Body of pancreas (tissue), 4 donors: ENCODE measurements at regions not wholly inside any gene's neighbourhood (a gene's known extent, or its start where the extent isn't known, plus 50 kb on each side); places are given as distances from the start of the nearest gene placed in this dataset.

Source experiments
- POLR2A ChIP-seq, 3 donors: fragments of 450-650 bp; IDR thresholded peaks; one replicate each; pipeline ENCODE4 v1.6.1; 2016; ENCODE audit warnings: antibody characterized with exemption in 3 of 3, mild to moderate bottlenecking in 2 of 3
- TF ChIP-seq, protein P1 (sequence below), 7 experiments: fragments of 450-650 bp in 4 of 7; fragments of 200-600 bp in 3 of 7; sonication (generic) in 3 of 7; IDR thresholded peaks; one replicate each; pipeline ENCODE4 v1.5.1; 2016 to 2019; ENCODE audit warnings: antibody characterized with exemption in 7 of 7

DNA sequence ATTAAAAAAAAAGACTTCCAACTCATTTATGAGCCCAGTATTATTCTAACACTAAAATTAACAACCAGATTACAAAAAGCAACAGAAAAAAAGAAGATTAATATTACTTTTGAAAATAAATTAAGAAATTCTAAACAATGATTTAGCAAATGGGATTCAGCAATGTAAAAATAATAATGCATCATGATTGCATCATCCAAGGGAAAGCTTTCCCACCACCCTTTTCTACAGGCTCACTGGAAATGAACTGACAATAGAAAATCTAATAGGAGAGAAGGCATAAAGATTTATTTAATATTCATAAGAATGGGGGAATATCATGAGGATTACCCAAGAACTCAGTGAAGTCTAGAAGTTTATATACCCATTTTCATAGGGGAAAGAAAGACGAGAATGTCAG lies 1671.9 kb downstream of the NCAM2 start:
- no peak for TF ChIP-seq POLR2A (IDR thresholded peaks at IDR 0.05)
- TF ChIP-seq, protein P1, sequence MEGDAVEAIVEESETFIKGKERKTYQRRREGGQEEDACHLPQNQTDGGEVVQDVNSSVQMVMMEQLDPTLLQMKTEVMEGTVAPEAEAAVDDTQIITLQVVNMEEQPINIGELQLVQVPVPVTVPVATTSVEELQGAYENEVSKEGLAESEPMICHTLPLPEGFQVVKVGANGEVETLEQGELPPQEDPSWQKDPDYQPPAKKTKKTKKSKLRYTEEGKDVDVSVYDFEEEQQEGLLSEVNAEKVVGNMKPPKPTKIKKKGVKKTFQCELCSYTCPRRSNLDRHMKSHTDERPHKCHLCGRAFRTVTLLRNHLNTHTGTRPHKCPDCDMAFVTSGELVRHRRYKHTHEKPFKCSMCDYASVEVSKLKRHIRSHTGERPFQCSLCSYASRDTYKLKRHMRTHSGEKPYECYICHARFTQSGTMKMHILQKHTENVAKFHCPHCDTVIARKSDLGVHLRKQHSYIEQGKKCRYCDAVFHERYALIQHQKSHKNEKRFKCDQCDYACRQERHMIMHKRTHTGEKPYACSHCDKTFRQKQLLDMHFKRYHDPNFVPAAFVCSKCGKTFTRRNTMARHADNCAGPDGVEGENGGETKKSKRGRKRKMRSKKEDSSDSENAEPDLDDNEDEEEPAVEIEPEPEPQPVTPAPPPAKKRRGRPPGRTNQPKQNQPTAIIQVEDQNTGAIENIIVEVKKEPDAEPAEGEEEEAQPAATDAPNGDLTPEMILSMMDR (IDR thresholded peaks at IDR 0.05) = no peak
